UCSD-AML1 (cell line): ENCODE measurements at regions not wholly inside any gene's neighbourhood (a gene's known extent, or its start where the extent isn't known, plus 50 kb on each side); places are given as distances from the start of the nearest gene placed in this dataset.
"Not testable (repeated sequence)": the region's sequence is repeated elsewhere in the genome, so short reads cannot be mapped to it uniquely, and the experiment has no call there.

ENCODE experiments used
- DNase-seq: peaks from one replicate; lab custom pipeline; 2025; ENCODE audit not compliant: unreplicated experiment; lab: John Stamatoyannopoulos, UW

GRCh38 chr2:145755019-145755837 lies 1235.3 kb upstream of the ZEB2 start:
- no peak for DNase-seq

GRCh38 chr2:145753966-145754365 lies 1234.0 kb upstream of the ZEB2 start:
- DNase-seq: peak; percentile 19

- no peak for DNase-seq
These were observed 1233.2 kb upstream of the ZEB2 start for GRCh38 chr2:145753041-145753608.

- DNase-seq: peak; percentile 10
These were observed 1232.3 kb upstream of the ZEB2 start for GRCh38 chr2:145752091-145752806.

- DNase-seq: peak; percentile 11
These were observed 1231.7 kb upstream of the ZEB2 start for GRCh38 chr2:145751629-145752028.

- DNase-seq: no peak
These were observed 1231.2 kb upstream of the ZEB2 start for GRCh38 chr2:145751155-145751554.

- DNase-seq: no peak
These were observed 1230.7 kb upstream of the ZEB2 start for GRCh38 chr2:145750612-145751011.

GRCh38 chr2:145750144-145750543 lies 1230.2 kb upstream of the ZEB2 start:
- DNase-seq: no peak

- no peak for DNase-seq
These were observed 1229.6 kb upstream of the ZEB2 start for GRCh38 chr2:145749556-145749955.

- DNase-seq: no peak
These were observed 1229.0 kb upstream of the ZEB2 start for GRCh38 chr2:145748927-145749326.

- no peak for DNase-seq
These were observed 1227.8 kb upstream of the ZEB2 start for GRCh38 chr2:145747715-145748114.

- not testable (repeated sequence) for DNase-seq
These were observed 1225.4 kb upstream of the ZEB2 start for GRCh38 chr2:145745387-145745721.

GRCh38 chr2:145744541-145745386 lies 1224.8 kb upstream of the ZEB2 start:
- no peak for DNase-seq

GRCh38 chr2:145743011-145743410 lies 1223.1 kb upstream of the ZEB2 start:
- DNase-seq: no peak

- DNase-seq: no peak
These were observed 1221.7 kb upstream of the ZEB2 start for GRCh38 chr2:145741636-145742035.

GRCh38 chr2:145741181-145741580 lies 1221.3 kb upstream of the ZEB2 start:
- DNase-seq: no peak

- no peak for DNase-seq
These were observed 1220.4 kb upstream of the ZEB2 start for GRCh38 chr2:145740302-145740701.

- DNase-seq: no peak
These were observed 1219.8 kb upstream of the ZEB2 start for GRCh38 chr2:145739681-145740080.

GRCh38 chr2:145736871-145737270 lies 1217.0 kb upstream of the ZEB2 start:
- DNase-seq: no peak

GRCh38 chr2:145731467-145731866 lies 1211.5 kb upstream of the ZEB2 start:
- no peak for DNase-seq
